ENCODE measurements at regions not wholly inside any gene's neighbourhood (a gene's known extent, or its start where the extent isn't known, plus 50 kb on each side); places are given as distances from the start of the nearest gene placed in this dataset.

DNA sequence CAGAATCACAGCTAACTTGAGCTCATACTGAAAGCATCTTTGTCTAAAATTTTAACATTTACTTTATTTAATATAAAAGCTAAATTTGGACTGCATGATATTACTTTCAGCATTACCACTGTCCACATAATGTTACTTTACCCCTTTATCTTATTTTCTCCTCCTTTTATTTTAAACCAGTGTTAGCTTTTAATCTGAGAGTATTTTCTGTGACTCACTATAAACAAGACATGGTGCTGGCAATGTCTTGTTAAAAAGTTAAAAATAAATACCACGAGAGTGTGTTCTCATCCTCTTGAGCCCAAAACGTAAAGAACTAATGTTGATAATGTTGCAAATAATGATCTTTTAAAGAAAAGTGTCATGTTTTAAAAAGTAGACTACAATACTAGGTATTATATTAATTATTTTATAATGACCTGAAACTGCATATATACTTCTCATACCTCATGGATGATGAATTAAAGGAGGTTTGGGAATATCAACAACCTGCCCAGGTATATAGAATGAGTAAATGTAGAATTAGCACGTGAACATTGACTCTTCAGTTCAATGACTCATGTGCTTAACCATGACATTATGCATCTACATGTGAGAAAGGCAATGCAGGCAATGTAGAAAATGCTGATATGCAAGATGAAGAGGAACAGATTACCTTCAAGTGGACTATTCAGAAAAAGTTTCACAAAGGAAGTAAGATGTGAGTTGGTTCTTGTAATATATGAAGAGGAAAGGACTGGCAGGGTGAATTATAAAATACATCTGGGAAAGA lies 454.1 kb upstream of the ADGRL3 start:
- no peak for DNase-seq (ENCODE audit: low read depth)

DNA sequence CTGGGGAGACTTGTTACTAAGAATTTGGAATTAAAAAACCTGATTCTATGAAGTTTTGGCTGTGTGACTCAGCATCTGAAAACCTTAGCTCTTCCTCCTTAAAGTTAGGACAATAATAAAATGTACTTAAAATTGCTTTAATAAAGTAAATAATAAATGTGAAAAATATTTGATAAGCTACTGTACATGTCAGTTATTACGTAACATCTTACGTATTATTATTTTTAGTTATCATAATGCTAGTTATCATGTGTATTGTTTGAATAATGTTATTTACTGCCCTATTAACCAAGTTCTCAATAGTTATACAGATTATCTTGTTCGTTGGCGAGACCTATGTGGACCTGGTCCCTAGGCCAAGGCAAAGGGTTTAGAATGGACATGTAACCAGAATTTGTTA lies 449.2 kb upstream of the ADGRL3 start:
- no peak for DNase-seq (ENCODE audit: low read depth)

DNA sequence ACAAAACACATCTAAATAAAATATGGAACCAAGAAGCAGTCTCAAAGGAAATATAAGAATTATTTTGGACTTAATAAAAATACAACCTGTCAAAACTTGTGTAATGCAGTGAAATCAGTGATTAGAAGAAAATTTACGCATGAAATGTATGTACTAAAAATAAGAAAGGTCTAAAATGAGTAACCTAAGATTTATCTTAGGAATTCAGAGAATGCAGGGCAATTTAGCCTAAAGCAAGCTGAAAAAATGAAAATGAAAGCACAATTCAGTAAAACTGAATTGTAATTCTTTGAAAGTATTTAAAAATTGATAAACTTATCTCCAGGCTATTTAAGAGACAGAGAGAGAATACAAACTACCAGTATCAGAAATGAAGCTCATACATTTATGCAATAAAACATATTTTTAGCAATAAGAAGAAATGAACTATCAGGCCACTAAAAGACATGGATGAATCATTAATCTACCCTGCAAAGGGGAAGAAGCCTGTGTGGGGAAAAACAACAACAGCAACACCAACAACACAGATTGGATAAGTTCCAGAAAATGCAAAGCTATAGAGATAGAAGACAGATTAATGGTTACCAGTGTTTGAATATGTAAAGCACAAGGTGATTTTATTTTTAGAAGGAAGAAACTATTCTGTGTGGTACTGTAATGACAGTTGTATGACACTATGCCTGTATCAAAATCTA lies 442.0 kb upstream of the ADGRL3 start:
- DNase-seq (ENCODE audit: low read depth): no peak

DNA sequence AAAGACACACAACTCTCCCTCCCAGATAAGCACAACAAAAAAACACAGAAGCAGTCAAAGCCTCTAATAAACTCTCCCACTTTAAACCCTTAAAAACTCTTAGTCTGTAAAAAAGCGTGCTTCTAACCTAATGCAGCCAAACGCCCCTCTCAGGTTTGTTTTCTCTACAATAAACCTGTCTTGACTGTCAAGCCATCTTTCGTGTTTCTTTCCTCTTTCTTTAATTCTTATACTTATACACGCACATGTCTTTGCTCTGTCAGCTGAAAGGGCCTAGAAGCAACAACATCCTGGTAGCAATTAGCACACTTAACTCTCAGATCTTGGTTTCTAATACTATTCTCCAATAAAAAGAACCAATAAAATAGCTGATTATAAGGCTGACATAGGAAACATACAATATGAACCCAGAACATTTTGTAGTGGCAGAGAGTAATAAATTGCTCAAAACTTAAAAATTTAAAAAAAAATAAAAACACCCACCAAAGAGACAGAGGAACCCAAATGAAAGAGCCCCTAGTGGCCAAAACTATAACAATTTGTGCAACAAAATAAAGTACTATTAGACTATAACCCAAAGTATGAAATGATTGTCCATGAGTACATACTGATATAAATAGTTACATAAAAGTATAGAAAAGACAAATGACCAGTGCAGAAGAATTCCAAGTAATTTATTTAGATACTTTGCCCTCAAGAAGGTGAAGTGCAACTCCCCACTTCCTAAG lies 440.4 kb upstream of the ADGRL3 start:
- no peak for DNase-seq (ENCODE audit: low read depth)

DNA sequence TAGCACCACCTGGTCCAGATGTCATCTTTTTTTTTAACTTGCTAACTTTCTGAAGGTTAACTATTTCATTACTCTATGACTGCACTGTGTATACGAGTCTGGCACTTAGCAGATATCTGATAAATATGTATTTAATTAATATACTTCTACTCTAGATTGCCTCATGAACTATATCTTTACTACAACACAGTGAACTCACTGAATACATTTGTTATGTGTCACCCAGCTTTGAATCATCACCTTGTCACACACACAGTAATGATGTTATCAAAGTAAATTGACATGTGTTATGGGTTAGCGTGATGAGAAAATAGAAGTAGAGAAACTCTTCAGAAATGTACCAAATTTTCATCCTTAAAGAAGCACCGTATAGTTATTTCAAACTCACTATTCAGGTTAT lies 419.3 kb upstream of the ADGRL3 start:
- DNase-seq (ENCODE audit: low read depth): no peak

GRCh38 chr4:60790608-60791007 lies 409.5 kb upstream of the ADGRL3 start:
- DNase-seq (ENCODE audit: low read depth): no peak

- no peak for DNase-seq (ENCODE audit: low read depth)
Observed at GRCh38 chr4:60794372-60794771, 405.8 kb upstream of the ADGRL3 start.

DNA sequence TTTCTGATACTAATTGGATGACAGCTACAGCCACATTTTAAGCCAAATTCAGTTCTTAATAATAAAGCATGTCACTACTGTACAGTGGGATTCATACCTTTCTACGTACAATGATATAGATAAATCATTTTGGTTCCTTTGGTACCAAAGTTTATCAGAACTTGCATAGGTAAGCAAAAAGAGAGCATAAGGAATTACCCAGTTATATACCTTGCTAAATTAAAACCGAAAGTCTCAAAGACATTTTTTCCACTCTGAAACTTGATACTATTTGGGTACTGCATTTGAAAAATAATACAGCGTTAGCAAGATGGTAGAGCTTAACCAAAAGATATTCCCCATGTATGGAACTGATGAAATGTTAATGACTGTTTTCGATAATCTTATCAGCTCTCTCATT lies 400.9 kb upstream of the ADGRL3 start:
- no peak for DNase-seq (ENCODE audit: low read depth)

DNA sequence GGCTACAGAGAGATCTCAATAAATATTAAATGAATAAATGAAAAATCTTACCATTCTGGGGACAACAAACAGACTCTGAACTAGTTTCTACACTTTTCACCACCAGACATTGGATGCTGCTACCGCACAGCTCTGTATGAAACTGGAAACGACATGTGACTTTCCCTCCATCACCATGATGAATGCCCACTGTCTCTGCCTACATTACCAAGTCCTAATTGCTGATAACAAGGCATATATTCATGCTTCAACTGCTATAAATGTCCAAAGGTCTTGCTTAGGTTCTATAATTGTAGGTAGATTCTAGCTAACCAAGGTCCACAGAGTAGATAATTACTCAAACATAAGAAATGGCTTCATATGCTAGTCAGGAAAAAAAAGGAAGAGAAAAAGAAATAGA lies 399.4 kb upstream of the ADGRL3 start:
- DNase-seq (ENCODE audit: low read depth): no peak

GRCh38 chr4:60805500-60806313 lies 394.4 kb upstream of the ADGRL3 start:
- DNase-seq (ENCODE audit: low read depth): peak; percentile 0

DNA sequence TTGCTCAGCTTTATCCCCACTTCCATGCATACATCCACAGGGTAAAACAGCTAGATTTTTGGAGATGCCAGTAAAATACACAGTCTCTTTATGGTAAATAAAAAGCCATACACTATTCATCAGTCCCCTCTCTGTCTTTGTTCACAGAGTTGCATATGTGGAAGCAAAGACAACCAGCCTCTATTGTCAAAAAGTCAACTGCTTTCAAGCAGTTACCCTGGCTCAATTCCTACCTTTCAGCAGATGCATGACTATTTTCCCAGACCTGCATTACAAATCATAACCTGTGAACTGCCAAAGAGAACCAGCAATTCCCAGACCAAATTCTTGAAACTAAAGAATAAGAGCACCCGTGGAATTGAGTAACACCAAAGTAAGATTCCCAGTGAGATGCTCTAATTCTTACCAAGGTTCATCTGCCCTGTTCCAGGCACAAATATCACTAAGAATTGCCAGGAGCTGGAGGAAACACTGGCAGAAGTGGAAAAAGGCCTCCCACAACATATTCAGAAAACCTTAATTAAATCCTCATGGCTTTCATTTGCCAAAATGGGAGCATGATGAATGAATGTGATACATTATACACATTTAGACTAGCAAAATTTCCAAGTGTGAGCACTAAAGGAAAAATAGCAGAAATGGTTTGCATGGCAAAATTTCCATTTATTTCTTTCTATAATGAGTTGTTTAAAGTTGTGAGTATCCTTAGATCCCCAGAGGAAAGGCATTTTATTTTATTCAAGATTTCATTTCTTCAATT lies 391.2 kb upstream of the ADGRL3 start:
- no peak for DNase-seq (ENCODE audit: low read depth)

GRCh38 chr4:60809486-60809800 lies 390.7 kb upstream of the ADGRL3 start:
- no peak for DNase-seq (ENCODE audit: low read depth)

DNA sequence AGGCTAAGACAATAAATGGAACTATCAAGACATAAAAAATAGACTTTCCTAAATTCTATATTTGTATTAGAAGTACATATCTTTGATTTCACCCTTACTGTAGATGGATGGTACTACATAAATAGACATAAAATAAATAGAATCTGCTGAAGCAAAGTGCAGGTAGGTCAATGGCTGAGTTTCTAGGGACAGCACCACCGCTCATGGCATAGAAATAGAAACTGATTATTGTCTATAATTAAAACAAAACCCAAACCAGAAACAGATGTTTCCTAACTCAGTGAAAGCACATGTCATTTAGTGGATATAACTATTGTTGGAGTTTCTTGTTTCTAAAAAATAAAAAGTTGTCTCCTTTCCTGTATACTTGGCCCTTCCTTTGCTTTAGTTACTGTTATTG lies 387.3 kb upstream of the ADGRL3 start:
- DNase-seq (ENCODE audit: low read depth): no peak

DNA sequence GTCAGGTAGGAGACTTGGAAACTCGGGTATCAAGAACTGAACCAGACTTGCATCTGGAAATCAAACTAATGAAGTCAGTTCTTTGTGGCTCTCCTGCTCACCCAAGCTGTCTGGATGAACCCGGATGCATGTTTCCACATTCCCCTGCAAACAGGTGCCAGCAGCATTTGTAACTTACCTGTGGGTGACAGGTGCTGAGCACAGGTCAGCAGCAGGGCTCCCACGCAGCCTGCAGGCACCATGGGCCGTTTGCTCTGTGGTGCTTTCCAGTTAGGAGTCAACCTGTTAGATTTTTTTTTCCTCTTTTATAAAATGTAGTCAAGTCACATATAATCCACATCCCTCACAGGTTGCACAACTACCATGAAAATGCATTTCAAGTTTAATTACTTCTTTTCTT lies 385.6 kb upstream of the ADGRL3 start:
- no peak for DNase-seq (ENCODE audit: low read depth)

- DNase-seq (ENCODE audit: low read depth): no peak
Observed at GRCh38 chr4:60817609-60818008, 382.5 kb upstream of the ADGRL3 start.

DNA sequence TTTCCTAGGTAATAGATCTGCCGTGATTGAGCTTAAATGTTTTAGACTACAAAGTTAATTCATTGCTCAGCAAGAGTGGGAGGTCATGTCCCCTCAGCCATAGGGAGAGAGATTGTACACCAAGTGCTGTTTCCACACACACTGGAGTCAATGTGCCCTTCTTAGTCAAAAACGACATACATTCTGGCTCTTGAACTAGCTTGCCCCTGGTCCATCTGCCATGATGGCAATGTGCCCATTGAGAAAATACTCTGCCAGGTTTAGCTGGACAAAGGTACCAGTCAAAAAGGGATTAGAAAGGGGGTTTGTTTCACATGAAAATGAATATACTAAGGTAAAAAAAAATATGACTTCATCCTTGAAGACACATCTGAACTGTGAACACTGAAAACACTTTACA lies 377.1 kb upstream of the ADGRL3 start:
- no peak for DNase-seq (ENCODE audit: low read depth)

DNA sequence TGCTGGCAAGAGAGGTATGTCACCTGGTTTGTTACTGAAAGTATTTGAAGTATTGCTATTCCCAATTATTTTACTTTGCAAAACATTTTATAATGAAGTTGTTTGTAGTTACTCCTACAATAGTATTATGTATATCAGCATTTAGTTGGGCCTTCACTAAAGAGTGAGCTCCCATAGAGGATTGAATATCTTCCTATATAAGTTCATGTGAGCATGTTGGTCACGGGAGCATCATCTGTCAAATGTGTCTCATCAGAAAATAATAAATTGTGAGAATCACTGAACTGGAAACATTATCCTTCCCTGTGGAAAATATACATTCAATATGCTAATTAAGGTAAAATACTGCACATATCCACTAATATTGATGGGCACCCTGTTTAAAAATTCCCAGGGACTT lies 360.1 kb upstream of the ADGRL3 start:
- no peak for DNase-seq (ENCODE audit: low read depth)

GRCh38 chr4:60846678-60847077 lies 353.4 kb upstream of the ADGRL3 start:
- no peak for DNase-seq (ENCODE audit: low read depth)

GRCh38 chr4:60847614-60848013 lies 352.5 kb upstream of the ADGRL3 start:
- DNase-seq (ENCODE audit: low read depth): no peak

DNA sequence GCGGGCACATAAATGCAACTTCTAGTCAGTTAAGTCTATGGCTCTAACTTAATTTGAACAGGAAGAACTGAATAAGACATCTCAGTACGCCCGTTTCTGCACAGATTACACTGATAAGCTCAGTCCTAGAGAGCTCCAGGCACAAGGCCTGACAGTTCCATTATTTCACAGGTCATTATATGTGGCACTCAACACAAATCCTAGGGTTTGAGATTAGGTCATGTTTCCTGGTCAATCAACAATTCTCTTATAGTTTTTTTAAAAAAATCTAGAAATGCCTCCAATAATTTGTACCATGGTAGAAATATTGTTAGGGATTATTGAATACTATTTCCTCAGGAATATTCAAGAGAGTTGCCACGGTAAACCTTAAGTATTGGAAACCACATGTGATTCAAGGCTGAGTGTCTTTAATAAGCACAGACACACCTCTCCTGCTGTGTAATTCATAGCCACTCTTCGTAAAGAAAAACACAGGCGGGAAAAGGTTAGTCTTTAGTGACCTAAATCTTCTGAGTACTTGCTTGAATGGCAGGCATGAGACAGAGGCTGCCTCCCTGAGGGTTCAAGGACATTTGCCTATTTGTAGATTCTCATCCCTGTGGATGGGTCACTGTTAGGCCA lies 342.9 kb upstream of the ADGRL3 start:
- DNase-seq (ENCODE audit: low read depth): no peak

GRCh38 chr4:60863442-60863841 lies 336.7 kb upstream of the ADGRL3 start:
- DNase-seq (ENCODE audit: low read depth): no peak

Data from Daoy (cell line).